Muscle layer of colon (tissue), 2 donors: ENCODE measurements at regions not wholly inside any gene's neighbourhood (a gene's known extent, or its start where the extent isn't known, plus 50 kb on each side); places are given as distances from the start of the nearest gene placed in this dataset.

ENCODE experiments used
- H3K27ac ChIP-seq: one replicate; pipeline ENCODE4 v1.7.0; 2013; ENCODE audit warnings: low read depth, mild to moderate bottlenecking, low read length, moderate library complexity
- H3K27me3 ChIP-seq, 2 donors: one replicate each; pipeline ENCODE4 v1.7.0; 2013; ENCODE audit warnings: low read length in 2 of 2, mild to moderate bottlenecking in 2 of 2; ENCODE audit not compliant: insufficient read depth in 2 of 2, control insufficient read depth in 1 of 2
- H3K36me3 ChIP-seq: one replicate; pipeline ENCODE4 v1.7.0; 2013; ENCODE audit warnings: mild to moderate bottlenecking, low read length; ENCODE audit not compliant: insufficient read depth
- H3K4me1 ChIP-seq: one replicate; pipeline ENCODE4 v1.7.0; 2013; ENCODE audit warnings: mild to moderate bottlenecking, low read length; ENCODE audit not compliant: insufficient read depth
- H3K4me3 ChIP-seq, 2 donors: one replicate each; pipeline ENCODE4 v1.7.0; 2013; ENCODE audit warnings: low read length in 2 of 2, low read depth in 1 of 2, mild to moderate bottlenecking in 1 of 2, moderate library complexity in 1 of 2
- H3K9ac ChIP-seq: one replicate; pipeline ENCODE4 v1.7.0; 2013; ENCODE audit warnings: low read length
- H3K9me3 ChIP-seq: one replicate; pipeline ENCODE4 v1.7.0; 2013; ENCODE audit warnings: mild to moderate bottlenecking, low read length
- donor health status: abdominal sarcoma.
- donor health status: Adenocarcinoma of cecum.

GRCh38 chr16:66054095-66054494, 312.4 kb upstream of the CDH5 start:
- Histone ChIP-seq H3K9ac (no peak overlapping the region), H3K4me1 (no peaks in the 10 kb centered on the region), H3K9me3 (no peaks in the 10 kb centered on the region), H3K4me3 (no peak overlapping the region), H3K36me3 (no peaks in the 10 kb centered on the region), H3K27ac (no peak overlapping the region), H3K27me3 (no peaks in the 10 kb centered on the region)

GRCh38 chr16:66052745-66053144, 313.7 kb upstream of the CDH5 start:
- Histone ChIP-seq H3K4me1 (no peaks in the 10 kb centered on the region), H3K27ac (no peak overlapping the region), H3K4me3 (no peak overlapping the region), H3K9ac (no peak overlapping the region), H3K9me3 (no peaks in the 10 kb centered on the region), H3K27me3 (no peaks in the 10 kb centered on the region), H3K36me3 (no peaks in the 10 kb centered on the region)

GRCh38 chr16:66050991-66051390, 315.5 kb upstream of the CDH5 start:
- Histone ChIP-seq H3K36me3 (no peaks in the 10 kb centered on the region), H3K27ac (no peak overlapping the region), H3K27me3 (no peaks in the 10 kb centered on the region), H3K4me1 (no peaks in the 10 kb centered on the region), H3K9me3 (no peaks in the 10 kb centered on the region), H3K4me3 (no peak overlapping the region), H3K9ac (no peak overlapping the region)

DNA sequence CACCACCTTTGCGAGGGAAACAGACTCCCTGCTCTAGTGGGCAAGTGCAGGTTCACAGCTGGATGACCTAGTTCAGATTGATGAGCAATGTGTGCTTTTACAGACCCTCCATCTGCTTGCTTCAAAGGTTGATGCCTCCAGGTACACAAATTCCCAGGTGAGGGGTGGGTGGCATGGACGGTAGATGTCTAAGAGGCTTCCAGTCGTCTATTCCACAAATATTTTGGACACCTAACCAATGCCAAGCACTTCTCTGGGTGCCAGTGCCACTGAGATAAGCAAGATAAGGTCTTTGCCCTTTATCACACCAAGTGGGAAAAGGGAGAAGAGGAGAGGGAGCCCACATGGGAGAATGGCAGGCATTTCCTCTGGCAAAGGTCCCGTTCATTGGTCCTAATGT, 316.6 kb upstream of the CDH5 start:
- Histone ChIP-seq H3K4me3 (no peak overlapping the region), H3K9ac (no peak overlapping the region), H3K36me3 (no peaks in the 10 kb centered on the region), H3K27ac (no peak overlapping the region), H3K27me3 (no peaks in the 10 kb centered on the region), H3K4me1 (no peaks in the 10 kb centered on the region), H3K9me3 (no peaks in the 10 kb centered on the region)

GRCh38 chr16:66045626-66046025, 320.9 kb upstream of the CDH5 start:
- no peak overlapping the region for H3K27ac ChIP-seq
- H3K4me1 ChIP-seq: peaks cover 3% of the 10 kb centered on the region
- H3K36me3 ChIP-seq: no peaks in the 10 kb centered on the region
- H3K9me3 ChIP-seq: no peaks in the 10 kb centered on the region
- H3K27me3 ChIP-seq: no peaks in the 10 kb centered on the region
- no peak overlapping the region for H3K4me3 ChIP-seq
- no peak overlapping the region for H3K9ac ChIP-seq

- no peaks in the 10 kb centered on the region for H3K9me3 ChIP-seq
- H3K4me3 ChIP-seq: no peak overlapping the region
Observed at GRCh38 chr16:66044556-66044955, 321.9 kb upstream of the CDH5 start.

GRCh38 chr16:66044089-66044488, 322.4 kb upstream of the CDH5 start:
- H3K9ac ChIP-seq: no peak overlapping the region
- no peaks in the 10 kb centered on the region for H3K36me3 ChIP-seq
- H3K27me3 ChIP-seq: no peaks in the 10 kb centered on the region
- no peak overlapping the region for H3K27ac ChIP-seq
- no peaks in the 10 kb centered on the region for H3K9me3 ChIP-seq
- H3K4me1 ChIP-seq: peaks cover 3% of the 10 kb centered on the region
- no peak overlapping the region for H3K4me3 ChIP-seq

More at GRCh38 chr16:66044556-66044955, 321.9 kb upstream of the CDH5 start:
- no peak overlapping the region for H3K27ac ChIP-seq
- H3K36me3 ChIP-seq: no peaks in the 10 kb centered on the region
- no peaks in the 10 kb centered on the region for H3K27me3 ChIP-seq
- H3K9ac ChIP-seq: no peak overlapping the region
- H3K4me1 ChIP-seq: peaks cover 3% of the 10 kb centered on the region

DNA sequence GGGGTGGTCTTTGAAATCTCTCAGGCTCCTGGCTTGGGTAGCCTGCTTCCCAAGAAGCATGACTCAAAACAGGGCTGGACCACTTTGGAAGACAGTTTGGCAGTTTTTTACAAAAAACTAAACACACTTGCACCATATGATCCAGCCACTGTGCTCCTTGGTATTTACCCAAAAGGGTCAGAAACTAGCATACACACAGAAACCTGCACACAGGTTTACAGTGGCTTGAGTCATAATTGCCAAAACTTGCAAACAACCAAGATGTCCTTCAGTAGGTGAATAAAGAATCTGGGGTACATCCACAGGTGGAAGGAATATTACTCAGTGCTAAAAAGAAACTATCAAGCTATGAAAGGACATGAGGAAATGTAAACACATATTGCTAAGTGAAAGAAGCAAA, 323.2 kb upstream of the CDH5 start:
- peaks cover 3% of the 10 kb centered on the region for H3K4me1 ChIP-seq
- H3K9me3 ChIP-seq: no peaks in the 10 kb centered on the region
- no peak overlapping the region for H3K4me3 ChIP-seq
- no peaks in the 10 kb centered on the region for H3K27me3 ChIP-seq
- H3K36me3 ChIP-seq: no peaks in the 10 kb centered on the region
- no peak overlapping the region for H3K9ac ChIP-seq
- H3K27ac ChIP-seq: no peak overlapping the region

GRCh38 chr16:66042341-66042740, 324.1 kb upstream of the CDH5 start:
- no peaks in the 10 kb centered on the region for H3K9me3 ChIP-seq
- no peak overlapping the region for H3K9ac ChIP-seq
- no peaks in the 10 kb centered on the region for H3K36me3 ChIP-seq
- no peaks in the 10 kb centered on the region for H3K27me3 ChIP-seq
- no peak overlapping the region for H3K4me3 ChIP-seq
- no peak overlapping the region for H3K27ac ChIP-seq
- peaks cover 5% of the 10 kb centered on the region for H3K4me1 ChIP-seq

GRCh38 chr16:66041907-66042306, 324.6 kb upstream of the CDH5 start:
- Histone ChIP-seq H3K36me3 (no peaks in the 10 kb centered on the region), H3K27me3 (no peaks in the 10 kb centered on the region), H3K4me3 (no peak overlapping the region), H3K9ac (no peak overlapping the region), H3K9me3 (no peaks in the 10 kb centered on the region), H3K4me1 (peaks cover 9% of the 10 kb centered on the region), H3K27ac (no peak overlapping the region)

DNA sequence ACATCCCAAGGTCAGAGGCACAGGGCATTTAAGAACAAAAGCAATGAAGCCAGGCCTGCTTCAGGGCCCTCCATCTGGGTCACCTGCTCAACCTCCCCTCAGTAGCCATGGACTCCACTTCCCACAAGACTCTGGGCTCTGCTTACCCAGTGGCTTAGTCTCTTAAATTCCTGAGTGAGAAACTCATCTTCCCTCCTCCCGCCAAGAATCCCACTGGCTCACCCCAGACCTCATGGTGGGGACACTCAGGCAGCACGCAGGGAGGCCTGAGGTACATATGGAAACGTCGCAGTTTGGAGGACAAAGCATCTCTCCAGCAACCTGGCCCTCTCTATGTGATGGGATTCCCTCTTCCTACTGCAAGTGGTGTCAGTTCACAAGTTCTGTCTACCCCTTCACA, 326.7 kb upstream of the CDH5 start:
- Histone ChIP-seq H3K4me3 (no peak overlapping the region), H3K27ac (no peak overlapping the region), H3K9ac (no peak overlapping the region), H3K36me3 (no peaks in the 10 kb centered on the region), H3K4me1 (peaks cover 21% of the 10 kb centered on the region), H3K27me3 (no peaks in the 10 kb centered on the region), H3K9me3 (no peaks in the 10 kb centered on the region)

- Histone ChIP-seq H3K36me3 (no peaks in the 10 kb centered on the region), H3K9ac (no peak overlapping the region), H3K9me3 (no peaks in the 10 kb centered on the region), H3K4me1 (peaks cover 18% of the 10 kb centered on the region), H3K27me3 (no peaks in the 10 kb centered on the region), H3K4me3 (no peak overlapping the region), H3K27ac (no peak overlapping the region)
Observed at GRCh38 chr16:66036793-66037715, 329.4 kb upstream of the CDH5 start.
